ENCODE measurements at regions not wholly inside any gene's neighbourhood (a gene's known extent, or its start where the extent isn't known, plus 50 kb on each side); places are given as distances from the start of the nearest gene placed in this dataset.
"Not testable (repeated sequence)": the region's sequence is repeated elsewhere in the genome, so short reads cannot be mapped to it uniquely, and the experiment has no call there.

GRCh38 chr5:56375011-56375410, 141.9 kb upstream of the ANKRD55 start:
- no peak for DNase-seq (ENCODE audit: low read depth in 2 of 2)
- TF ChIP-seq, protein P1, sequence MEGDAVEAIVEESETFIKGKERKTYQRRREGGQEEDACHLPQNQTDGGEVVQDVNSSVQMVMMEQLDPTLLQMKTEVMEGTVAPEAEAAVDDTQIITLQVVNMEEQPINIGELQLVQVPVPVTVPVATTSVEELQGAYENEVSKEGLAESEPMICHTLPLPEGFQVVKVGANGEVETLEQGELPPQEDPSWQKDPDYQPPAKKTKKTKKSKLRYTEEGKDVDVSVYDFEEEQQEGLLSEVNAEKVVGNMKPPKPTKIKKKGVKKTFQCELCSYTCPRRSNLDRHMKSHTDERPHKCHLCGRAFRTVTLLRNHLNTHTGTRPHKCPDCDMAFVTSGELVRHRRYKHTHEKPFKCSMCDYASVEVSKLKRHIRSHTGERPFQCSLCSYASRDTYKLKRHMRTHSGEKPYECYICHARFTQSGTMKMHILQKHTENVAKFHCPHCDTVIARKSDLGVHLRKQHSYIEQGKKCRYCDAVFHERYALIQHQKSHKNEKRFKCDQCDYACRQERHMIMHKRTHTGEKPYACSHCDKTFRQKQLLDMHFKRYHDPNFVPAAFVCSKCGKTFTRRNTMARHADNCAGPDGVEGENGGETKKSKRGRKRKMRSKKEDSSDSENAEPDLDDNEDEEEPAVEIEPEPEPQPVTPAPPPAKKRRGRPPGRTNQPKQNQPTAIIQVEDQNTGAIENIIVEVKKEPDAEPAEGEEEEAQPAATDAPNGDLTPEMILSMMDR (IDR thresholded peaks at IDR 0.05; ENCODE audit: low read depth, low read length), result no peak
- H3K4me3 ChIP-seq (replicated peaks in 1 of 2; ENCODE audit: low read depth in 2 of 2, low read length in 2 of 2), result no peak overlapping the region

- H3K4me3 ChIP-seq (replicated peaks in 1 of 2; ENCODE audit: low read depth in 2 of 2, low read length in 2 of 2); DNase-seq (ENCODE audit: low read depth in 2 of 2): not testable (repeated sequence)
These were observed 139.4 kb upstream of the ANKRD55 start for GRCh38 chr5:56372491-56372890.

GRCh38 chr5:56369361-56369811, 136.3 kb upstream of the ANKRD55 start:
- peak; percentile 30 to 90 for DNase-seq (ENCODE audit: low read depth in 2 of 2)
- no peak overlapping the region for H3K4me3 ChIP-seq (replicated peaks in 1 of 2; ENCODE audit: low read depth in 2 of 2, low read length in 2 of 2)
- TF ChIP-seq, protein P1 (IDR thresholded peaks at IDR 0.05; ENCODE audit: low read depth, low read length), result no peak

DNA sequence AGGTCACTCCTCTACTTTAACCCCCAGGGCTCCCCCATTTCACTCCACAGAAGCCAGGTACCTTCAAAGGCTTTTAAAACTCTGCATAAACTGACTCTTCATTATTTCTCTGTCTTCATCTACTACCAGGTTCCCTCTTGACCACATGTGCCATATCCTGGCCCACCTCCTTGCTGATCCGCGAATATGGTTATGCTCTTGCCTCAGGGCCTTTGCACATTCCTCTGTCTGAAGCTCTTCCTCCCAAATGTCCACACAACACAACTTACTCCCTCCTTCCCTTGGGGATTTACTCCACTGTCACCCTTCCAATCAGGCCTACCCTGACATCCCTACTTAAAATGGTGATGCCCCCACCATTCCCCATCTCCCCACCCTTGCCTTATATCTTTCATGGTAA, 134.6 kb upstream of the ANKRD55 start:
- TF ChIP-seq, protein P1 (IDR thresholded peaks at IDR 0.05; ENCODE audit: low read depth, low read length), result no peak
- DNase-seq (ENCODE audit: low read depth in 2 of 2), result no peak
- H3K4me3 ChIP-seq (replicated peaks in 1 of 2; ENCODE audit: low read depth in 2 of 2, low read length in 2 of 2), result no peak overlapping the region

DNA sequence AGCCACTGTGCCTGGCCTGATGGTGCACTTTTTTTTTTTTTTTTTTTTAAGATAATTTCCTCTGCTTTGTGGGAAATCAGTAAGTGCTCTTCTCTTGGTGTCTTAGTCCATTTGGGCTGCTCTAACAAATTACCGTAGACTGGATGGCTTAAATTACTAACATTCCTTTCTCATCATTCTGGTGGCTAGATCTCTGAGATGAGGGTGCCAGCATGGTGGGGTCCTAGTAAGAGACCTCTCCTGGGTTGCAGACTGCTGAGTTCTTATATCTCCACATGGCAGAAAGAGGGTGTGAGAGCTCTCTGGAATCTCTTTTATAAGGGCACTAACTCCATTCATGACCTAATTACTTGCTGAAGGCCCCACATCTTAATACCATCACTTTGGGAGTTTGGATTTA, 133.9 kb upstream of the ANKRD55 start:
- H3K4me3 ChIP-seq (replicated peaks in 1 of 2; ENCODE audit: low read depth in 2 of 2, low read length in 2 of 2), result no peak overlapping the region
- no peak for DNase-seq (ENCODE audit: low read depth in 2 of 2)
- TF ChIP-seq, protein P1 (IDR thresholded peaks at IDR 0.05; ENCODE audit: low read depth, low read length), result no peak

GRCh38 chr5:56361398-56361797, 128.3 kb upstream of the ANKRD55 start:
- DNase-seq (ENCODE audit: low read depth in 2 of 2), result no peak
- no peak overlapping the region for H3K4me3 ChIP-seq (replicated peaks in 1 of 2; ENCODE audit: low read depth in 2 of 2, low read length in 2 of 2)
- TF ChIP-seq, protein P1 (IDR thresholded peaks at IDR 0.05; ENCODE audit: low read depth, low read length), result no peak

DNA sequence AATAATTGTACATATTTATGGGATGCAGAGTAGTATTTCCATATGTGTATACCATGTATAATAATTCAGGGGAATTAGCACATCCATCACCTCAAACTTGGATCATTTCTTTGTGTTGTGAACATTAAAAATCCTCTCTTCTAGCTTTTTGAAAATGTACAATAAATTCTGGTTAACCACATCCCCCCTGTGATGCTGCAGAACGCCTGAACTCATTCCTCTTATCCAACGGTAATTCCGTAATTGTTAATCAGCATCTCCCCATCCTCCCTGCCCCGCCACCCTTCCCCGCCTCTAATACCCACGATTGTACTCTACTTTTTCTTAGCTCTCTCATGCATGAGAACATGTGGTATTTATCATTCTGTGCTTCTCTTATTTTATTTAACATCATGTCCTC, 127.7 kb upstream of the ANKRD55 start:
- TF ChIP-seq, protein P1 (IDR thresholded peaks at IDR 0.05; ENCODE audit: low read depth, low read length), result no peak
- no peak for DNase-seq (ENCODE audit: low read depth in 2 of 2)
- no peak overlapping the region for H3K4me3 ChIP-seq (replicated peaks in 1 of 2; ENCODE audit: low read depth in 2 of 2, low read length in 2 of 2)
